WTC11 (cell line): ENCODE measurements at regions not wholly inside any gene's neighbourhood (a gene's known extent, or its start where the extent isn't known, plus 50 kb on each side); places are given as distances from the start of the nearest gene placed in this dataset.

Experiments used
- ATAC-seq: fragments of 200-7000 bp; cut with Tn5 transposase; 2 replicates; pipeline ENCODE4 v1.10.0; 2021; ENCODE audit warnings: mild to moderate bottlenecking, moderate library complexity
- CTCF ChIA-PET: fragments of 300-600 bp; sonication (Branson Sonifier 250); formaldehyde crosslinking; loops from one replicate; lab custom pipeline; 2021; ENCODE audit warnings: antibody characterized with exemption; lab: Charles Lee
- POLR2A ChIA-PET: fragments of 350-600 bp; sonication (Branson Sonifier 250); formaldehyde crosslinking; loops from one replicate; lab custom pipeline; 2021; ENCODE audit warnings: antibody characterized with exemption; lab: Charles Lee
- DNase-seq: peaks from one replicate; pipeline ENCODE4 v3.0.0; 2021; ENCODE audit warnings: low spot score
- H3K27ac Mint-ChIP-seq: 2 replicates; pipeline ENCODE4 v1.8.0; 2021; ENCODE audit warnings: mixed read lengths
- H3K27me3 Mint-ChIP-seq: 2 replicates; pipeline ENCODE4 v1.8.0; 2021; ENCODE audit warnings: low read depth, mild to moderate bottlenecking, moderate library complexity, mixed read lengths
- H3K36me3 Mint-ChIP-seq: 2 replicates; pipeline ENCODE4 v1.8.0; 2021; ENCODE audit warnings: mixed read lengths
- H3K4me1 Mint-ChIP-seq: 2 replicates; pipeline ENCODE4 v1.8.0; 2022; ENCODE audit warnings: mixed read lengths
- H3K4me3 Mint-ChIP-seq: 2 replicates; pipeline ENCODE4 v1.8.0; 2021; ENCODE audit warnings: mild to moderate bottlenecking, moderate library complexity, mixed read lengths
- H3K9me3 Mint-ChIP-seq: 2 replicates; pipeline ENCODE4 v1.8.0; 2021; ENCODE audit warnings: mixed read lengths
- ARID4B ChIP-seq: sonication (generic); formaldehyde crosslinking; IDR thresholded peaks from 2 replicates; pipeline ENCODE4 v1.8.0; 2023; ENCODE audit warnings: missing genetic modification reagents, mild to moderate bottlenecking, borderline replicate concordance
- CREB1 ChIP-seq: sonication (generic); formaldehyde crosslinking; IDR thresholded peaks from 2 replicates; pipeline ENCODE4 v1.8.0; 2023; ENCODE audit warnings: mild to moderate bottlenecking, missing genetic modification reagents
- E2F4 ChIP-seq: sonication (generic); formaldehyde crosslinking; IDR thresholded peaks from 2 replicates; pipeline ENCODE4 v1.8.1; 2022; ENCODE audit warnings: low read depth, mild to moderate bottlenecking, moderate library complexity, missing genetic modification reagents, borderline replicate concordance
- ERG ChIP-seq: fragments of 250-450 bp; sonication (Bioruptor Pico); IDR thresholded peaks from 2 replicates; pipeline ENCODE4 v1.8.0; 2021; ENCODE audit warnings: mild to moderate bottlenecking
- FOXJ3 ChIP-seq: sonication (generic); formaldehyde crosslinking; IDR thresholded peaks from 2 replicates; pipeline ENCODE4 v1.9.0; 2021; ENCODE audit warnings: missing genetic modification reagents, mild to moderate bottlenecking, borderline replicate concordance
- HMGA2 ChIP-seq: fragments of 250-450 bp; sonication (Bioruptor Pico); IDR thresholded peaks from 2 replicates; pipeline ENCODE4 v1.4.0; 2021; ENCODE audit warnings: mild to moderate bottlenecking, moderate library complexity
- HMGXB4 ChIP-seq: sonication (generic); formaldehyde crosslinking; IDR thresholded peaks from 2 replicates; pipeline ENCODE4 v1.8.1; 2023; ENCODE audit warnings: mild to moderate bottlenecking, moderate library complexity, missing genetic modification reagents
- OVOL2 ChIP-seq: fragments of 250-450 bp; sonication (Bioruptor Pico); IDR thresholded peaks from 2 replicates; pipeline ENCODE4 v1.9.0; 2021; ENCODE audit warnings: mild to moderate bottlenecking, borderline replicate concordance
- ZBTB43 ChIP-seq: sonication (generic); formaldehyde crosslinking; IDR thresholded peaks from 2 replicates; pipeline ENCODE4 v1.8.1; 2023; ENCODE audit warnings: mild to moderate bottlenecking, missing genetic modification reagents
- ZNF121 ChIP-seq: sonication (generic); formaldehyde crosslinking; IDR thresholded peaks from 2 replicates; pipeline ENCODE4 v1.8.0; 2023; ENCODE audit warnings: missing genetic modification reagents
- ZNF232 ChIP-seq: sonication (generic); formaldehyde crosslinking; IDR thresholded peaks from 2 replicates; pipeline ENCODE4 v1.8.0; 2022; ENCODE audit warnings: mild to moderate bottlenecking, missing genetic modification reagents
- ZNF671 ChIP-seq: fragments of 250-450 bp; sonication (Bioruptor Pico); IDR thresholded peaks from 2 replicates; pipeline ENCODE4 v1.8.0; 2021; ENCODE audit warnings: mild to moderate bottlenecking

GRCh38 chr5:58314356-58315210 is 145.3 kb downstream of the PLK2 start:
- Mint-ChIP-seq H3K4me3 (no peak overlapping the region), H3K9me3 (no peaks in the 10 kb centered on the region), H3K27ac (no peak overlapping the region), H3K36me3 (no peaks in the 10 kb centered on the region), H3K27me3 (no peaks in the 10 kb centered on the region)
- ChIA-PET CTCF (interaction anchor here (1.0 kb wide), 1 partner anchor 815 kb away, joined by 3 read pairs; no protein-coding TSS in a partner anchor), POLR2A (no interaction called here)
- no peak for ATAC-seq
- no peak for DNase-seq
- TF ChIP-seq ZNF121, result no peak
- no peak for TF ChIP-seq HMGXB4 (CRISPR knock-in tag)
- TF ChIP-seq ERG (CRISPR knock-in tag), result no peak
- no peak for TF ChIP-seq ZNF232 (CRISPR knock-in tag)
- no peak for TF ChIP-seq HMGA2 (CRISPR knock-in tag)
- TF ChIP-seq, all 79 proteins: peak for 0
- H3K4me1 Mint-ChIP-seq, result no peaks in the 10 kb centered on the region

- Mint-ChIP-seq H3K4me1 (no peaks in the 10 kb centered on the region), H3K27ac (no peak overlapping the region), H3K27me3 (no peaks in the 10 kb centered on the region), H3K4me3 (no peak overlapping the region), H3K9me3 (no peaks in the 10 kb centered on the region), H3K36me3 (no peaks in the 10 kb centered on the region; the same call in 1 of the 2 replicates)
- DNase-seq (no peak), ATAC-seq (no peak)
- CTCF ChIA-PET, result no interaction called here
- POLR2A ChIA-PET, result no interaction called here
- no peak for TF ChIP-seq ARID4B
- no peak for TF ChIP-seq OVOL2 (CRISPR knock-in tag)
- TF ChIP-seq CREB1 (CRISPR knock-in tag), result no peak
- TF ChIP-seq E2F4 (CRISPR knock-in tag), result no peak
- no peak for TF ChIP-seq ERG (CRISPR knock-in tag)
- no peak for TF ChIP-seq ZBTB43 (CRISPR knock-in tag)
- TF ChIP-seq ZNF232 (CRISPR knock-in tag), result no peak
- TF ChIP-seq ZNF671 (CRISPR knock-in tag), result no peak
- TF ChIP-seq FOXJ3 (CRISPR knock-in tag), result no peak
Measured at GRCh38 chr5:58312299-58312698, 147.6 kb downstream of the PLK2 start.
